ENCODE measurements at regions not wholly inside any gene's neighbourhood (a gene's known extent, or its start where the extent isn't known, plus 50 kb on each side); places are given as distances from the start of the nearest gene placed in this dataset.

- TF ChIP-seq, protein P1, sequence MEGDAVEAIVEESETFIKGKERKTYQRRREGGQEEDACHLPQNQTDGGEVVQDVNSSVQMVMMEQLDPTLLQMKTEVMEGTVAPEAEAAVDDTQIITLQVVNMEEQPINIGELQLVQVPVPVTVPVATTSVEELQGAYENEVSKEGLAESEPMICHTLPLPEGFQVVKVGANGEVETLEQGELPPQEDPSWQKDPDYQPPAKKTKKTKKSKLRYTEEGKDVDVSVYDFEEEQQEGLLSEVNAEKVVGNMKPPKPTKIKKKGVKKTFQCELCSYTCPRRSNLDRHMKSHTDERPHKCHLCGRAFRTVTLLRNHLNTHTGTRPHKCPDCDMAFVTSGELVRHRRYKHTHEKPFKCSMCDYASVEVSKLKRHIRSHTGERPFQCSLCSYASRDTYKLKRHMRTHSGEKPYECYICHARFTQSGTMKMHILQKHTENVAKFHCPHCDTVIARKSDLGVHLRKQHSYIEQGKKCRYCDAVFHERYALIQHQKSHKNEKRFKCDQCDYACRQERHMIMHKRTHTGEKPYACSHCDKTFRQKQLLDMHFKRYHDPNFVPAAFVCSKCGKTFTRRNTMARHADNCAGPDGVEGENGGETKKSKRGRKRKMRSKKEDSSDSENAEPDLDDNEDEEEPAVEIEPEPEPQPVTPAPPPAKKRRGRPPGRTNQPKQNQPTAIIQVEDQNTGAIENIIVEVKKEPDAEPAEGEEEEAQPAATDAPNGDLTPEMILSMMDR (IDR thresholded peaks at IDR 0.05): no peak
- no peak for TF ChIP-seq POLR2A (IDR thresholded peaks at IDR 0.05)
These were observed 180.6 kb upstream of the CAND1 start for GRCh38 chr12:67088401-67089118.

Measured in testis (tissue), 2 donors.